H9 (cell line): ENCODE measurements at regions not wholly inside any gene's neighbourhood (a gene's known extent, or its start where the extent isn't known, plus 50 kb on each side); places are given as distances from the start of the nearest gene placed in this dataset.

Experiments used
- DNase-seq: peaks from one replicate; pipeline ENCODE4 v3.0.0-alpha.2; 2017
- H2AFZ ChIP-seq: one replicate; pipeline ENCODE4 v1.6.1; 2013; ENCODE audit warnings: mild to moderate bottlenecking, low read length, control low read depth, moderate library complexity
- H2AK5ac ChIP-seq: 2 replicates; pipeline ENCODE4 v1.6.1; 2013; ENCODE audit warnings: low read length, control low read depth, mixed read lengths; ENCODE audit not compliant: insufficient read length
- H2BK120ac ChIP-seq: one replicate; pipeline ENCODE4 v1.6.1; 2013; ENCODE audit warnings: low read depth, mild to moderate bottlenecking, low read length, control low read depth, inconsistent platforms; ENCODE audit not compliant: poor library complexity, severe bottlenecking
- H2BK12ac ChIP-seq: 2 replicates; pipeline ENCODE4 v1.6.1; 2013; ENCODE audit warnings: low read length, control low read depth, mixed read lengths, low read depth; ENCODE audit not compliant: insufficient read length
- H2BK15ac ChIP-seq: 2 replicates; pipeline ENCODE4 v1.6.1; 2013; ENCODE audit warnings: low read depth, low read length, control low read depth
- H2BK20ac ChIP-seq: one replicate; pipeline ENCODE4 v1.6.1; 2013; ENCODE audit warnings: low read depth, mild to moderate bottlenecking, low read length, control low read depth, inconsistent platforms; ENCODE audit not compliant: poor library complexity, severe bottlenecking
- H2BK5ac ChIP-seq: 2 replicates; pipeline ENCODE4 v1.6.1; 2013; ENCODE audit warnings: low read length, control low read depth, mixed read lengths; ENCODE audit not compliant: insufficient read length
- H3K14ac ChIP-seq: 2 replicates; pipeline ENCODE4 v1.6.1; 2013; ENCODE audit warnings: low read length, control low read depth; ENCODE audit not compliant: insufficient read depth
- H3K18ac ChIP-seq: 2 replicates; pipeline ENCODE4 v1.6.1; 2013; ENCODE audit warnings: low read depth, mild to moderate bottlenecking, mixed read lengths, low read length, control low read depth; ENCODE audit not compliant: insufficient read length
- H3K23ac ChIP-seq: 2 replicates; pipeline ENCODE4 v1.6.1; 2013; ENCODE audit warnings: low read length, control low read depth, mixed read lengths, low read depth; ENCODE audit not compliant: insufficient read length
- H3K23me2 ChIP-seq: 2 replicates; pipeline ENCODE4 v1.6.1; 2013; ENCODE audit warnings: low read depth, mild to moderate bottlenecking, mixed read lengths, low read length, control low read depth; ENCODE audit not compliant: insufficient read length, poor library complexity, severe bottlenecking
- H3K27ac ChIP-seq: 2 replicates; pipeline ENCODE4 v1.5.1; 2013; ENCODE audit warnings: low read length, control low read depth, mixed read lengths, low read depth; ENCODE audit not compliant: insufficient read length
- H3K27me3 ChIP-seq: 2 replicates; pipeline ENCODE4 v1.6.1; 2013; ENCODE audit warnings: low read length, control low read depth, inconsistent platforms; ENCODE audit not compliant: insufficient read depth
- H3K4ac ChIP-seq: 2 replicates; pipeline ENCODE4 v1.6.1; 2013; ENCODE audit warnings: low read depth, mild to moderate bottlenecking, control low read depth, inconsistent platforms, low read length, moderate library complexity
- H3K4me1 ChIP-seq: 2 replicates; pipeline ENCODE4 v1.6.1; 2013; ENCODE audit warnings: low read length, control low read depth, inconsistent platforms; ENCODE audit not compliant: insufficient read depth
- H3K4me2 ChIP-seq: 2 replicates; pipeline ENCODE4 v1.6.1; 2013; ENCODE audit warnings: low read length, control low read depth, mixed read lengths; ENCODE audit not compliant: insufficient read length, insufficient read depth
- H3K56ac ChIP-seq: 2 replicates; pipeline ENCODE4 v1.6.1; 2013; ENCODE audit warnings: low read depth, mild to moderate bottlenecking, mixed read lengths, low read length, control low read depth; ENCODE audit not compliant: insufficient read length
- H3K79me1 ChIP-seq: 2 replicates; pipeline ENCODE4 v1.6.1; 2013; ENCODE audit warnings: low read depth, mild to moderate bottlenecking, moderate library complexity, low read length, control low read depth, inconsistent platforms; ENCODE audit not compliant: insufficient read depth, poor library complexity, severe bottlenecking
- H3K79me2 ChIP-seq: 2 replicates; pipeline ENCODE4 v1.6.1; 2013; ENCODE audit warnings: low read length, control low read depth, inconsistent platforms; ENCODE audit not compliant: insufficient read depth
- H3K9ac ChIP-seq: 2 replicates; pipeline ENCODE4 v1.6.1; 2013; ENCODE audit warnings: low read length, control low read depth, mixed read lengths; ENCODE audit not compliant: insufficient read length; ENCODE audit errors: extremely low read depth
- H3K9me3 ChIP-seq: one replicate; pipeline ENCODE4 v1.6.1; 2013; ENCODE audit warnings: low read depth, low read length, inconsistent platforms; ENCODE audit not compliant: control insufficient read depth
- H3T11ph ChIP-seq: one replicate; pipeline ENCODE4 v1.6.1; 2013; ENCODE audit warnings: mild to moderate bottlenecking, low read length, control low read depth, inconsistent platforms
- H4K20me1 ChIP-seq: one replicate; pipeline ENCODE4 v1.6.1; 2013; ENCODE audit not compliant: control insufficient read depth, insufficient read length, insufficient read depth
- H4K5ac ChIP-seq: 2 replicates; pipeline ENCODE4 v1.6.1; 2013; ENCODE audit warnings: low read depth, mild to moderate bottlenecking, mixed read lengths, low read length, control low read depth; ENCODE audit not compliant: insufficient read length
- H4K8ac ChIP-seq: replicated peaks from 2 replicates; pipeline ENCODE4 v1.6.1; 2013; ENCODE audit warnings: low read length, control low read depth, mixed read lengths, low read depth; ENCODE audit not compliant: insufficient read length
- H4K91ac ChIP-seq: 2 replicates; pipeline ENCODE4 v1.6.1; 2013; ENCODE audit warnings: low read depth, mild to moderate bottlenecking, moderate library complexity, mixed read lengths, low read length, control low read depth; ENCODE audit not compliant: insufficient read length
- H3K27ac Mint-ChIP-seq, 3 experiments: 2 replicates in 2 of 3; 3 replicates in 1 of 3; pipeline ENCODE4 v1.8.0; 2020 to 2021; ENCODE audit warnings: mixed read lengths in 3 of 3, mild to moderate bottlenecking in 1 of 3, moderate library complexity in 1 of 3
- H3K27me3 Mint-ChIP-seq: 2 replicates; pipeline ENCODE4 v1.8.0; 2021; ENCODE audit warnings: low read depth, mild to moderate bottlenecking, moderate library complexity, mixed read lengths
- H3K36me3 Mint-ChIP-seq, 3 experiments: 2 replicates in 2 of 3; 3 replicates in 1 of 3; pipeline ENCODE4 v1.8.0; 2020 to 2021; ENCODE audit warnings: low read depth in 3 of 3, mixed read lengths in 3 of 3; ENCODE audit not compliant: insufficient read depth in 1 of 3
- H3K4me1 Mint-ChIP-seq, 2 experiments: 2 replicates each; pipeline ENCODE4 v1.8.0; 2020; ENCODE audit warnings: mixed read lengths in 2 of 2
- H3K4me3 Mint-ChIP-seq, 2 experiments: 2 replicates in 1 of 2; 3 replicates in 1 of 2; pipeline ENCODE4 v1.8.0; 2020 to 2021; ENCODE audit warnings: mild to moderate bottlenecking in 2 of 2, mixed read lengths in 2 of 2, moderate library complexity in 1 of 2
- H3K9me3 Mint-ChIP-seq, 2 experiments: 2 replicates in 1 of 2; 3 replicates in 1 of 2; pipeline ENCODE4 v1.8.0; 2020; ENCODE audit warnings: mild to moderate bottlenecking in 2 of 2, mixed read lengths in 2 of 2, moderate library complexity in 1 of 2
- CTCF ChIP-seq: fragments of 200-600 bp; sonication (generic); conservative IDR thresholded peaks from 3 replicates; pipeline ENCODE4 v1.8.0; 2021; ENCODE audit warnings: antibody characterized with exemption, mild to moderate bottlenecking
- WGBS: extraction: QIAGEN DNeasy Blood & Tissue Kit; methylation state at CpG from one replicate; pipeline ENCODE4 v1.1.7; 2013; ENCODE audit warnings: missing lambda C conversion rate, low lambda C conversion rate, mixed read lengths; ENCODE audit not compliant: insufficient read length; ENCODE audit errors: extremely low coverage; 5-methylcytosine and 5-hydroxymethylcytosine counted together

DNA sequence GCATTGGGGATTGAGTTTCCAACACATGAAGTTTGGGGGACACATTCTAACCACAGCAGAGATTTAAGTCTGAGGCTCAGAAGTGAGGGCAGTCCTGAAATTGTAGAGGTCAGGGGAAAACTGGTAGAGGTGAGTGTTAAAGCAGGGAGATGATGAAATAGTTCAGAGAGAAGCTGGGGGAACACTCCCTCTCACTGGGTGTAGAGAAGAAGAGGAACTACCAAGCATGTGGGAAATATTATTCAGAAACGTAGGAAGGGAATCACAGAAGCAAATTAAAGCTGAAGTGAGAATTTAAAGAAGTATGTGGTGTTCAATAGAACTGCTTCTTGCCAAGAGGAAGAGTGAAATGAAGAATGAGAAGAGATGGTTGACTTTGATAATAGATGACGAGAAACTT is 121.5 kb upstream of the FAM3C start:
- peaks cover 15 to 16% of the 10 kb centered on the region in 2 experiments for H3K4me1 Mint-ChIP-seq
- no peak overlapping the region for H3K4me3 Mint-ChIP-seq
- H2AK5ac ChIP-seq = no peak overlapping the region
- H3K9me3 ChIP-seq = no peaks in the 10 kb centered on the region
- H3K36me3 Mint-ChIP-seq = peaks cover 0 to 8% (median 0%) of the 10 kb centered on the region in 3 experiments; a peak in 2 of 7 replicates
- H3K56ac ChIP-seq = no peak overlapping the region
- H3K4me1 ChIP-seq = peaks cover 3% of the 10 kb centered on the region; the same call in 1 of the 2 replicates
- no peak overlapping the region for H3K4me2 ChIP-seq
- H2AFZ ChIP-seq = no peak overlapping the region
- no peak overlapping the region for H2BK15ac ChIP-seq
- no peak overlapping the region for H2BK120ac ChIP-seq
- H3K18ac ChIP-seq = no peak overlapping the region
- H3K9ac ChIP-seq = no peak overlapping the region
- no peak for DNase-seq
- peaks cover 0 to 3% of the 10 kb centered on the region in 2 experiments; a peak in 1 of 5 replicates for H3K9me3 Mint-ChIP-seq
- no peaks in the 10 kb centered on the region for H3K27me3 ChIP-seq
- no peaks in the 10 kb centered on the region for H3K23me2 ChIP-seq
- no peak overlapping the region for H2BK20ac ChIP-seq
- TF ChIP-seq CTCF = no peak
- H3K27ac Mint-ChIP-seq = no peak overlapping the region
- H3K4ac ChIP-seq = no peak overlapping the region
- no peak overlapping the region for H2BK5ac ChIP-seq
- no peak overlapping the region for H3K14ac ChIP-seq
- no peaks in the 10 kb centered on the region for H3K27me3 Mint-ChIP-seq
- H2BK12ac ChIP-seq = no peak overlapping the region
- H3K23ac ChIP-seq = no peak overlapping the region
- no CpG with 5 or more reads among the region's 2 CpGs for WGBS
- no peaks in the 10 kb centered on the region for H4K20me1 ChIP-seq
- H3K27ac ChIP-seq = no peak overlapping the region
- no peak overlapping the region for H4K91ac ChIP-seq
- no peaks in the 10 kb centered on the region for H3K79me1 ChIP-seq
- no peak overlapping the region for H4K8ac ChIP-seq
- no peaks in the 10 kb centered on the region for H3K79me2 ChIP-seq
- no peak overlapping the region for H3T11ph ChIP-seq
- H4K5ac ChIP-seq = no peak overlapping the region
